22Rv1 (cell line): ENCODE measurements at regions not wholly inside any gene's neighbourhood (a gene's known extent, or its start where the extent isn't known, plus 50 kb on each side); places are given as distances from the start of the nearest gene placed in this dataset.

Experiments
- ZFX ChIP-seq: fragments of 450-650 bp; IDR thresholded peaks from 2 replicates; pipeline ENCODE4 v1.6.1; 2017; ENCODE audit warnings: antibody characterized with exemption, borderline replicate concordance
- TF ChIP-seq, protein P1 (sequence below): fragments of 450-650 bp; IDR thresholded peaks from 2 replicates; pipeline ENCODE4 v1.5.1; 2017; ENCODE audit warnings: mild to moderate bottlenecking

- TF ChIP-seq, protein P1, sequence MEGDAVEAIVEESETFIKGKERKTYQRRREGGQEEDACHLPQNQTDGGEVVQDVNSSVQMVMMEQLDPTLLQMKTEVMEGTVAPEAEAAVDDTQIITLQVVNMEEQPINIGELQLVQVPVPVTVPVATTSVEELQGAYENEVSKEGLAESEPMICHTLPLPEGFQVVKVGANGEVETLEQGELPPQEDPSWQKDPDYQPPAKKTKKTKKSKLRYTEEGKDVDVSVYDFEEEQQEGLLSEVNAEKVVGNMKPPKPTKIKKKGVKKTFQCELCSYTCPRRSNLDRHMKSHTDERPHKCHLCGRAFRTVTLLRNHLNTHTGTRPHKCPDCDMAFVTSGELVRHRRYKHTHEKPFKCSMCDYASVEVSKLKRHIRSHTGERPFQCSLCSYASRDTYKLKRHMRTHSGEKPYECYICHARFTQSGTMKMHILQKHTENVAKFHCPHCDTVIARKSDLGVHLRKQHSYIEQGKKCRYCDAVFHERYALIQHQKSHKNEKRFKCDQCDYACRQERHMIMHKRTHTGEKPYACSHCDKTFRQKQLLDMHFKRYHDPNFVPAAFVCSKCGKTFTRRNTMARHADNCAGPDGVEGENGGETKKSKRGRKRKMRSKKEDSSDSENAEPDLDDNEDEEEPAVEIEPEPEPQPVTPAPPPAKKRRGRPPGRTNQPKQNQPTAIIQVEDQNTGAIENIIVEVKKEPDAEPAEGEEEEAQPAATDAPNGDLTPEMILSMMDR = no peak
- no peak for TF ChIP-seq ZFX
These were observed 462.6 kb downstream of the PRKD1 start for GRCh38 chr14:29465095-29465494.
